Suppressor macrophage treated with lipopolysaccharide for 1 hour (primary cell): ENCODE measurements at regions not wholly inside any gene's neighbourhood (a gene's known extent, or its start where the extent isn't known, plus 50 kb on each side); places are given as distances from the start of the nearest gene placed in this dataset.
"Not testable (repeated sequence)": the region's sequence is repeated elsewhere in the genome, so short reads cannot be mapped to it uniquely, and the experiment has no call there.

ENCODE experiments used
- DNase-seq, 3 donors: peaks; one replicate each; pipeline ENCODE4 v3.0.0-alpha.2; 2020 to 2022

DNA sequence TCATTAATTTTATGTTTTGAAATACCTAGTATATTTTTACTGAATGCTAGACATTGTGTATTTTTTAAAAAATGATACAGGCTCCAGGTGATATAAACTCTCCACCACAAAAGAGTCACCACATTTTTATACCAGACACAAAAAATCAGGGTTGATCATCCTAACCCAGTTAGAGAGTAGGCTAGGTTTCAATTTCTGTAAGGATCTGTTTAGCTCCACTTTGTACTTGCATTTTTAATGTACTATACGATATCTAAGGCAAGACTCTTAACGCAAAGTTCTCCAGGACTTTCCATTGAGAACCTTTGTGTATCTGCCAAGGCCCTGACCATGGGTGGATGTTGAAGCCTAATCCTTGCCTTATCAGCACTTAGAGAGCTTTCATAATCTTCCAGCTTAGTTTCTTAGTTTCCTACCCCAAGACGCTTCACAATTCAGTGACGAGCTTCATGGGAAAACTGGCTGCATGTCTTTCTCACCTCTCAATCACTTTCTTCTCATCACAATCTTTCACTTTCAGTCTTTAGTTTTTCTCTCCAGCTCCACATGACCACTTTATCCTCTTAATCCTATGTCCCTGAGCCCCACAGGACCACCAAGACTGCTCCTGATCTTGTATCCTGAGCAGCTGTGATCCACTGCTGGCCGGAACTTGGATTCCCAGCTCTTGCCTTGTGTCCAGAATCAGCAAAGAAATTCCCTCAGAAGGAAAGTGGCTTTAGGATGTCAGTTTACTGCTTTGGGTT lies 635.8 kb downstream of the RNF144A start:
- DNase-seq, result no peak

DNA sequence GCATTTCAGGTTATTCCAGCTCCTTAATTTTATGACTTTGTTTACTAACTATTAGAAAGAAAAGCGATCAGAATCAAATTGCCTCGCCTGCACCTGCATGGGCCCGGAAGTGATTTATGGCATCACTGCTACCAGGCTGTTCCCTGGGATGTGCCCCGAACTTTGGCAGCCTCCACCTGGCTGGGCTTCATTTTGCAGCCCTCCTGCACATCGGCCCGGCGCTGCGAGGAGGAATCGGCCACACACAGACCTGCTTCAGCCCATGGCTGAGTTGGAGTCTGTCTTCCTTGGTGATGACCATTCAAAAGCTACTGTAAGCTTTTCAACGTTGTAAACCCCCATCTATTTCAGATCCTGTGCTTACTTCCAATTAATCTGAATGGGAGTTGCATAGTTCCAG lies 638.0 kb downstream of the RNF144A start:
- no peak for DNase-seq

DNA sequence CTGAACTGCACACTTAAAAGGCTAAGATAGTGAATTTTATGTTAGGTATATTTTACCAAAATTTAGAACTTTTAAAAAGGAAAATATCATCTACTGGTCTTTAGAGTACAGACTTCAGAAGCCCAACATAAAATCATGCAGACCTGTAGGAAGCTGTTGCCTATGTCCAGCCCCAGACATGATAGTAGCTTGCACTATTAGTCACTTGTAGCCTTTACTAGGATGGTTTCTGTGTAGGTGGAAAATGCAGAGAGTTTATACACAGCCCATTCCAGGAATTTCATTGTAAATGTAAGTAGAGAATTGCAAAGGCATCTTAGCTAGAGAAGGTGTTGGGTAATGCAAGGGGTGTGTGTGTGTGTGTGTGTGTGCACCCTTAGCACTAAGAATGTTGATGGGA lies 640.2 kb downstream of the RNF144A start:
- DNase-seq, result no peak

DNA sequence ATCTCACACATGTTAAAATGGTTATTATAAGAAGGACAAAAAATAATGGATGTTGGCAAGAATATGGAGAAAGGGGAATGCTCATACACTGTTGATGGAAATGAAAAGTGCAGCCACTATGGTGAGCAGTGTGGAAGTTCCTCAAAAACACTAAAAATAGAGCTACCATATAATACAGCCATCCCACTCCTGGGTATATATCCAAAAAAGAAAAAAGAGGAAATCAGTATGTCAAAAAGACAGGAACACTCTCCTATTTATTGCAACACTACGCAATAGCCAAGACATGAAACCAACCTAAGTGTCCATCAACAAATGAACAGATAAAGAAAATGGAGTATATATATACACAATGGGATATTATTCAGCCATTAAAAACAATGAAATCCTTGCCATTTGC lies 642.6 kb downstream of the RNF144A start:
- DNase-seq, result peak; percentile 4 to 24 (median 24)

DNA sequence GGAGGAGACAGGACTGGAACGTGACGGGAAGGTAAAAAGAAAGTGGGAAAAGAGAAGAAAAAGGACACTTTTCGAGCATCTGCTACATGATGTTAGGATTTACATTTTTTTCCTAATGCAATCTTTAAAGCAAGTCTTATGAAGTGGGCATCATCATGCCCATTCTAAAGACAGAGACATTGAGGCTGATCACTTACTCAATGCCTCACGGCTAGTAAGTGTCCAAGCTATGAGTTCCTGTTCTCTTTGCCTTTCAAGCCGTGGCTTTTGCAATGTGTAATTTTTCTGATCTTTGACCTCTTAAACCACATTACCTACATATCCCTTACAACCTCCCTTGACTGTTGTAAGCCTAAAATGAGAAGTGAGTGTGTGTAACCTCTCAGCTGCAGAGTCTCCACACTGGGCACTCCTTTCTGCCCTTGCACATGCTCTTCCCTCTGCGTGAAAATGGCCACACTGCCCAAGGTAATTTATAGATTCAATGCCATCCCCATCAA lies 649.2 kb downstream of the RNF144A start:
- DNase-seq, result no peak

DNA sequence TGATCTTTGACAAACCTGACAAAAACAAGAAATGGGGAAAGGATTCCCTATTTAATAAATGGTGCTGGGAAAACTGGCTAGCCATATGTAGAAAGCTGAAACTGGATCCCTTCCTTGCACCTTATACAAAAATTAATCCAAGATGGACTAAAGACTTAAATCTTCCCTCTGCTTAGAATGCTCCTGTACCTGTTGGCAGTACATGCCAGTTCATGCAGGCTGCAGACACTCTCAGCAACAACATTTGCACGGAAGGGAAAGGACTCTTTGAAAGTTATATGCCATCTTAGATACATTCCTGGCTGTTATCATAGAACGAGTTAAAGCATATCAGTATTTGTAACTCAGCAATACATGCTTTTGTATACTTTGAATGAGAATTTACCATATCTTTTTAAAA lies 649.9 kb downstream of the RNF144A start:
- not testable (repeated sequence) for DNase-seq

DNA sequence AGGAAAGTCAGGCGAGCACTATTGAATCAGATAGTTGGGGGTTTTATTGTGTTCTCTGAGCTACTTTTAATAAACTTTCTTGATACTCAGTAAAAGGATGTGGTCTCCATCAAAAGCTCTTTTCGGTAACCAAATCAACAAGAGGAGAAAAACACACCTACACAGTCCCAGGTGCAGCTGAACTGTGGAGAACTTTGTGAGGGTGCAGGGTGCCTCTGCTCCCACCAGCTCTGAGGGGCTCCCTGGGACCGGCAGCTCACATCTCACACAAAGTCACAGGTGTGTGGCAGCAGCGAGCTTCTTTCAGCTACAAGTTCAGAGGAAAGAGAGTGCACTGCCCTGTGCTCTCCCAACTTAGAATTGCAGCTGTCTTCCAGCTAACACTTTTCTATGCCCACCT lies 650.4 kb downstream of the RNF144A start:
- no peak for DNase-seq

DNA sequence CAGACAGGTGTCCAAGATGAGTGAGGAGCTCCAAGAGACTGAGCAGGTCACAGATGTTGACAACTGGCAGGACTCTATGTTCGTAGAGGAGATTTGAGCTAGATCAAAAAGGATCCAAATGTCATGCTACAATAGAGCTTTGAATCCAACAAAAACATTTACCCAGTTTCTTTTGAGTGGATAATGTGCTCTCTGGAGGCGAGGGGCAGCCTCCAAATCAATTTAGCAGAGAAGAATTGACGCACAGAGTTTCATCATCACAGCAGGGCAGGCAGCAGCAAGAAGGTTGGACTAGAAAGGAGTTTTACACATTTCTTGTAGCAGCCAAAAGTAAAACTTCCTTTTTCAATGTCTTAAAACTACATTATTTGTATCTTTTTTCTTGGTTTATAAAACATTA lies 653.0 kb downstream of the RNF144A start:
- DNase-seq, result no peak

DNA sequence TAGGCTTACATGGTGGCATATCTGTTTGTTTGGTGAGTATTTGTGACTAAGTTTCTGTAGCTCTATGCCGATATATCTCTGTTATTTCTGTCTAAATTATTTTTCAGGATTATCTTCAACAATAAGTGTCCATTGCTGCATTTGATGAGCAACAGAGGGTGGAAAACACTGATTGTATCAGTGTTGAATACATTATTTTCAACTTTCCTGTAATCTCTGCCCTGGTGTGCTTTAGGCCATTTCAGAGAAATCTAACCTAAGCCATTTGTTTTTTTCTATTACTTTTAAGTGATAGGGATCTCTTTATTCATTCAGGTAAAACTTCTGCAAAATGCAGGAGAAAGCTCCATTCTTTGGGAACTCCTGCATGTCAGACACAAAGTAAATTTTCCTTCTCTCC lies 654.5 kb downstream of the RNF144A start:
- no peak for DNase-seq

DNA sequence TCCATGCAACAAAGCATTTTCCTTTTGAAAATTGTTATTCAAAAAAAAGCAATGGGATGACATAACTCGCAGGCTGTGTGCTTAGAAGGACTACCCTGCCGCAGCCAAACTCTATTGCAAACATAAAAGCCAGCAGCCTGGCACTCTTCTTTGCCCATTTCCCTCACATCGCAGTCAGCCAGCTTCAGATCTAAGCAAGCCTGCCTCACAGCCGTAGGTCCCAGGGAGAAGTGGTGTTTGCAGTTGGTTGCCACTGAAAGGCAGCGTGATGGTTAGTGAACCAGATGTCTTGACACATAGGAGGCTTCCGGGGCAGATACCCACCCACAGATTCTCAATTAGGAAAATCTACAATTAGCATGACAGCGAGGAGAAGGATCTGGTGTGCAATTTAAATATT lies 655.2 kb downstream of the RNF144A start:
- no peak for DNase-seq

DNA sequence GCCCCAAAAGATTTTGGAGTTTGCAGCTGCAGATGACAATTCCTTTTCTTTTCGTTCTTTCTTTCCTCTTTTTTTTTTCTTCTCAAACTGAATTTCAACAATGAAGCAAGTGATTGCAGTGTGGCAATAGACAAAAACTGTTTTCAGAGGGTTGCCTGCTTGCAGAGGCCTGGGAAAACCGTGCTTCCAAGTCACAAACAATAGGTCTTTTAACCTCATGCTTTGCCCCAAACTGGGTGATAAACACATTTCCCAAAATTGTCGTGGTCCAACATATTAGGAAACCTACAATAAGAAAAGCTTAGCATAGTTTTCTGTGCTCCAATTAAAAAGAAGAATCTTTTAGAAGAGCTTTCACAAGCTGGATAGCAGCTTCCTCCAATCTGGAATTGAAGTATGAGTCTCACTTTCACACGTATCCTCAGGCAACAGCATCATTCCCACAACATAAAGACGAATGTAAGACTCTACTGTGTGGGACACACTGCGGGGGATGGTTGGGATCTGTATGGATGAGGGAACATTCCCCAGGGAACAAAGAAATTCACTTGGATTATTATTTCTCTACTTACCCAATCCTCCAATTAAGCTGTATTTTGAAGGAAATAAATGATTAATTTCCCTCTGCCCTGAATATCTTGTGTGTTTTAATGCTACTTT lies 656.1 kb downstream of the RNF144A start:
- DNase-seq, result no peak

DNA sequence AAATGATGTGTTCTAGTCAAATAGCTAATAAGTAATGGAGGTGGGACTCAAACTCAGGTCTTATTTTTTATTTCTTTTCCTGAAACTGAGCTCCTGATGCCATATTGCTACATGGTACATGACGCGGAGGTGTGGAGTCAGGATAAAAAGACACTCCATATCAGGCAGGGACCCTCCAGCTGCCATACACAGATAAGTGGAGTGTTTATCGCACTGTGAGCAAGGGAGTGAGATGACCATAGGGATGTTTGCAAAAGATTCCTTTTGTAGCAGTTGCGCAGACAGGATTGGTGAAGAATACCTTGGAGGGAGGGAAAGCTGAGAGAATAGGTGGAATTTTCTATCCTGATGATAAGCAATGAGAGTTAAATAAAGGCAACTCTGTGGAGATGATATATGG lies 657.2 kb downstream of the RNF144A start:
- DNase-seq, result no peak

DNA sequence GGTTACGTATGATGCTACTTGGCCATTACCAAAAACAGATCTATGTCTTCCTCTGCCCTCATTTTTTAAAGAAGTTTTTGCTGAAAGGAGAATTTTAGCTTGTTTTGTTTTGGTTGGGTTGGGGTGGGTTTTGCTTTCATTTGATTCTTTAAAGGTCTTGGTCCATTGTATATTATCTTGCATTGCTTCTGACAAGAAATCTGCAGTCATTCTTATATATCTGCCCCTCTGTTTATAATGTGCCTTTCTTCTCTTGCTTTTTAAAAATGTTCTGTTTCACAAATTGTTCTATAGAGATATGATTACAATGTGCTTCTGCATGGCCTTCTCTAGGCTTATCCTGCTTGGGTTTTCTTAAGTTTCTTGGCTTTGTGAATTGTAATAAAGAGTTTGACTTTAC lies 660.6 kb downstream of the RNF144A start:
- DNase-seq, result no peak

DNA sequence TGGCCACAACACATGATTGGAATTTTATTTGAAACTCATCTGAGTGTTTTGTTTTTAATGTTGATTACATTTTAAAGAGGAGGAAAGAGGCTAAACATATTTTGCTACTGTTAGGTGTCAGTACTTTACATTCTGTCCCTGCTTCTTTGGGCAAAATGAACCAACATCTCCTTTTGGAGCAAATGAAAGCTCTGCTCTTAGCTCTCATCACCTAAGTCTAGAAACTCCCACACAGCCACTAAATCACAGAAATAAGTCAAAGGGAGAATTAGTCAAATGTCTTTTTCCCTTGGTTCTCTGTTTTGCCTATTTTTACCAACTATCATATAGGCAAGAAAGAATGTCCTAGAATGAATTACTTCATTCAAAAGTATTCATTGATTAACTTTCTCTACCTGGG lies 666.8 kb downstream of the RNF144A start:
- DNase-seq, result no peak

DNA sequence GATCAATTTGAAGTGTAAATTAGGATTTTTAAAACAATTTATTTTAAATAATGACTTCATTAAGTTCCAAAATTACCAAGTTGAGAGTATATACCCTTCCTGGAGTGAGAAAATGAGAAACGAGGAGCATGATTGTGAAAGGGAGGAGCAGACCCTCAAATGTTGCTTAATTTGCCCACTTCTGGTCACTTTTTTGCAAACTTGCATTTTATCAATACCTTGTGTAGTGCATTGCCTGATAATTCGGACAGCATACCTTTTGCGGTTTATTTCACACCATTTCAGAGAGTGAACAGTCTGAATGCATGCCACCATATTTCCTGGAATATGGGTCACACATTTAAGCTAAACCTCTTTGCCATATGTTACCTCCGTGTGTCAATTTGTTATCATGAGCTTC lies 669.7 kb downstream of the RNF144A start:
- DNase-seq, result no peak

DNA sequence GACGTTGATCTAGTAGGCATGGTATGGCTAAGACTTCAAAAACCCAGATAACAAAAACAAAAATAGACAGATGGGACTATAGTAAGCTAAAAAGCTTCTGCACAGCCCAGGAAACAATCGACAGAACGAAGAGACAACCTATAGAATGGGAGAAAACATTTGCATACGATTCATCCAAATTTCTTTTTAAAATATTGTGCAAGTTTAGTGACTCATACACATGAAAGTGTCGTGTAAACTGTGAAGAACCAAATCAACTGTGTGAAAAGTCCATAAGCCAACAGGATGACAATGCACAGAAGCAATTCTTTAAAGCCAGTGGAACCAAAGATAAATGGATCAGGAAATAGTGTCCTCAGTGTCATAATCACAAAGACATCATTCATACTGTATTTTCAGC lies 671.1 kb downstream of the RNF144A start:
- DNase-seq, result peak; percentile 14 to 66 (median 64)

DNA sequence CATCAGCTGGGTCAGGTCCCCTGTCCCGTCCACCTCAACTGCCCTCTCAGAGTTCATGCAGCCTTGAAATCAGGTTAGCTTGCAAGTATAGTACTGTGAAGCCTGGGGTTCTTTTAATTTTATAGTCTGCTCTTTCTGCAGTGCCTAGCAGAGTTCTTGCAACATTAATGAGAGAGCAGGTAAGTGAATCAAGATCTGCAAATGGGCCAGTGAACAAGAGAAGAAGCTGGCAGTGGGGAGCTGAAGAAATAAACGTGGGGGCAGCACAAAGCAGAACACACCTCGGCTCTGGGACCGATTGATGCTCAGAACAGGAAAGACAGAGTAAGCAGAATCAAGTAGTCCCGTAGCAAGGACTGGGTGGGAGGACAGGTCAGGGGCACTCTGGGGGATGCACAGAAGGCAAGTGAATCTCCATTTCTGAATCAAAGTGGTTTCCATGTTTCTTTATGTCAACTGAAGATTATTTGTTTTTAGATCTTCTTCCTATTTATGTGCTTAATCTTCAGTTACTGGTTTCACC lies 675.5 kb downstream of the RNF144A start:
- DNase-seq, result peak in 1 of 3 donors; percentile 10

DNA sequence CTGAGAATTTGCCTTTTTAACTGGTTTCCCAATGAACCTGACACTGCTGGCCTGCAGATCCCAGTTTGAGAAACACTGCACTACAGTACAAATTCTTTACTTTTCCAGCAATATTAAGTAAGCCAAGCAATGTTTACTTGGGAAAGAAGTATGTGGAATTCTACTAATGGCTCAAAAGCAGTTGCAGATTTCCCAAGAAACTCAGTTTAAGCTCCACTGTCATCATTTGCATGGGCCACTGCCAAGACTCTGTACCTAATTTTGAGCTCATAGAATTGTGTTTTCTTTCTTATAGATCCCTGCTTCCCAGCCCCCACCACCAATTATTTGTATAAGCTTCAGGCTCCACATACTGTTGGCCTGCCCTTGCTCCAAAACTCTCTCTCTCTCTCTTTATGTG lies 676.1 kb downstream of the RNF144A start:
- DNase-seq, result peak in 1 of 3 donors; percentile 8

DNA sequence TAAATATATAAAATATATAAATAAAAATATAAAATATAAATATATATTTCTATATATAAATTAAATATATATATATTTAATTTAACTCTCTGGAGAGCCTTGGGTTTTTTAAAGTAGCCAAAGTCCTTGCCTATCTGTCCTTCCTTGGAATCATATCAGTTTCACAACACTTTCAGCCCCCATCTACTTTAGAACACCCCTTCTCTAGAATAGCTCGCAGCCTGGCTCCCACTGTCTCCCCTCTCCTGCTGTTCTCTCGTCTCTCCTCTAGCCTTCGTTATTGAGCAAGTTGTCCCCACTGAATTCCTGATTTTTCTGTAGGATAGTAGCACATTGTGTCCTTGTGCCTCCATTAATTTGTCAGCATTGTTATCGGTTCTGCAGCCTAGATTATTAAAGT lies 677.0 kb downstream of the RNF144A start:
- DNase-seq, result no peak

DNA sequence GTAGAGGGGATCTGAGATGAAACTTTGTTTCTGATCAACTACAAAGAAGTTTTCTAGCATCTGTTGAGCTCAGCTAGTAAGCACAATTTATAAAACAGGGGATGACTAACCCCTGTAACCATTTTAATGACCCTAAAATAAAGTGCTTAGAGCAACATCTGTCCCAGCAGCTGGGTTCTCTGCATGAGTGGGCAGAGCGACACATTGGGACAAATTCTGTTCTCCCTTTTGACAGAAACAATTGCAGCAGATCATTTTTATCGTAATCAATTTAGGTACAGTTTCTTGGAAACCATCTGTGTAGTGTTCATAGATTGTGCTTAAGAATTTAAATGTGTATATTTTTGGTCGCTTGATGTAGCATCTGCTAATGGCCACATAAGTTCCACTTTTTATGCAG lies 678.0 kb downstream of the RNF144A start:
- peak in 1 of 3 donors; percentile 6 for DNase-seq

DNA sequence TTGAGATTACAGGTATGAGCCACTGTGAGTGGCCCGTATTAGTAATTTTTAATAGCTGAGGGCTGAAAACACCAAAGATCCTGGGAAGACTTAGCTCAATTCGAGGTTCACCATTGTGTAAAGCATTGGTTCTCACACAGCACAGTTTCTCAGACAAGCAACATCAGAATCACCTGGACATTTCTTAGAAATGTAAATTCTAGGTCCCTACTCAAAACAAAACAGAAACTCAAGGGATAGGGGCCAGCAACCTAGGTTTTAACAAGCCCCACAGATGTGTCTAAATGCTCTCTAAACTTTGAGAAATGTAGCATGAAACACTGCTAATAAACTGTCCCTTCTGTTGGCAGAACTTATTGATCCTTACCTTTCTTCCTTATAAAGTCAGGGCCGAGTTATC lies 681.2 kb downstream of the RNF144A start:
- DNase-seq, result no peak

DNA sequence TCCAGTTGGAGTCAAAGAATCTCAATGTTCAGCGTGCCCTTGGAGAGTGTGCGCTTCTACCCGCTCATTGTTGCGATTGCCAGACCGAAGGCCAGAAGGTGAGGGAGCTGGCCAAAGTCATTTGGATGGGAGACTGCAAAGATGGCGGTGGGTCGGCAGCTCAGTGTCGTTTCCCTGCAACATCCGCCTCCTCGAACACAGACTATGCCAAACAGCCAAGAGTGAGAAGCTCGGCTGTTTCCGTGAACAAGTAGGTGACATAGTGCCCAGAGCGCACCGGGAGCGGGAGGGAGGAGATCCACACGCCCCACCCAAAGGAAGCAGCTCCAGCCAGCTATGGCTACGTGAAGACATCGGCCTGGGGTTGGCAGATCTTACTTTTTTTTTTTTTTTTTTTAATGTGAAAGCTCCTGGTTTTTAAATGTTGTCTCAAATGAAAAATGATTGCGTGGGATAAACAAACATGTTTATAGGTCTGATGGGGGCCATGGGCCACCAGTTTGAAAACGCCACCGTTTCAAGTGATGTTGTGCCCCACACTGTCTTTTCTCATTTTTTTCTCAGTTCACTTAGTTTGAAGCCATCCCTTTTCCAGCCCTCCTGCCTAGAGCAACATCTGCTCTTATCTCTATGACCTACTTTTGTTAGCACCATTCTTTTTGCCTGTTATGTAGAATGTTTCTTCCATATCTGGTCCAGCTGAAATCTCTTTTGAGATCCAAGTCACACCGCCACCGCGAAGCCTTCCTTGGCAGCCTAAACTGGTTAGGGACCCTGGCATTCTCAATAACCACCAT lies 682.4 kb downstream of the RNF144A start:
- no peak for DNase-seq

DNA sequence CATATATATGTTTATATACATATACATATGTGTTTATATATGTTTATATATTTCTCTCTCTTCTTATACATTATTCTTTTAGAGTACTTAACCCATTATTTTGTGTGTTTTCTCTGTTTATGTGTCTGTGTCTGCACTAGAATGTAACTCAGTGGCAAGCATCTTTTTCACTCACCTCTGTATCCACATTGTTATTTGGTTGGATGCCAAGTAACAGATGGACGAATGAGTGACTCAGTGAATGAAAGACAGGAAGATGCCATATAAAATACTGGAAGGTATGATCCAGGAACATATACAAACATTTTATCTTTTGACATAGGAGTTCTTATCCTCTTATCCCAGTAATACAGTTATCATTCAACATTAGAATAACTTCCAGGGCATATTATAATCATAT lies 684.8 kb downstream of the RNF144A start:
- no peak for DNase-seq

DNA sequence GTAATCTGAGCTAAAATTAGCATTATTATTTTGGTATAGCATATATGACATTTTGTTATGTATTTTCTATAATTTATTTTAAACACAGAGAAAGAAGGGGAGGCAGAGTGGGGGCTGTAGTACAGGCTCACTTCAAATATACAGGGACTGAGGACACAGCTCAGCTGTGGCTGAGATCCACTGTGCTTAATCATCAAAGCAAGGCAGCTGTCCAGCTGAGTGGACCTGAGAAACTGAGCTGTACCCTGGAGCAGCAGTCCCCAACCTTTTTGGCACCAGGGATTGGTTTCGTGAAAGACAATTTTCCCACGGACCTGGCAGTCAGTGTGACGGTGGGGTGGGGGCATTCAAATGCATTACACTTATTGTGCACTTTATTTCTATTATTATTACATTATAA lies 687.2 kb downstream of the RNF144A start:
- no peak for DNase-seq
